Common myeloid progenitor, CD34-positive (primary cell): ENCODE measurements at regions not wholly inside any gene's neighbourhood (a gene's known extent, or its start where the extent isn't known, plus 50 kb on each side); places are given as distances from the start of the nearest gene placed in this dataset.
"Not testable (repeated sequence)": the region's sequence is repeated elsewhere in the genome, so short reads cannot be mapped to it uniquely, and the experiment has no call there.

ENCODE experiments used
- CTCF ChIA-PET: fragments of 350-600 bp; sonication (Branson Sonifier 250); formaldehyde crosslinking; loops from one replicate; lab custom pipeline; 2021; ENCODE audit warnings: antibody characterized with exemption; lab: Charles Lee
- POLR2A ChIA-PET: fragments of 350-600 bp; sonication (Branson Sonifier 250); formaldehyde crosslinking; loops from one replicate; lab custom pipeline; 2021; ENCODE audit warnings: antibody characterized with exemption; lab: Charles Lee
- DNase-seq, 3 donors: peaks; one replicate each; pipeline versions ENCODE4 v3.0.0 to v3.0.0-alpha.2; 2013
- H3K27ac ChIP-seq, 2 experiments: 1 replicate in 1 of 2; 2 replicates in 1 of 2; pipeline ENCODE4 v1.7.0; 2013; ENCODE audit warnings: inconsistent platforms in 2 of 2, low read length in 2 of 2, mild to moderate bottlenecking in 2 of 2, low read depth in 1 of 2, moderate library complexity in 1 of 2; ENCODE audit not compliant: severe bottlenecking in 2 of 2, insufficient read depth in 1 of 2, poor library complexity in 1 of 2
- H3K27me3 ChIP-seq, 5 experiments: replicated peaks in 2 of 5; 1 replicate in 3 of 5; 2 replicates in 2 of 5; pipeline versions ENCODE4 v1.6.1 to v1.7.0; 2013; ENCODE audit warnings: low read length in 4 of 5, mild to moderate bottlenecking in 2 of 5, moderate library complexity in 2 of 5, inconsistent platforms in 1 of 5; ENCODE audit not compliant: insufficient read depth in 5 of 5, control insufficient read depth in 4 of 5
- H3K36me3 ChIP-seq, 4 experiments: 1 replicate in 2 of 4; 2 replicates in 2 of 4; pipeline versions ENCODE4 v1.6.1 to v1.7.0; 2013; ENCODE audit warnings: low read length in 3 of 4, control low read depth in 1 of 4, mild to moderate bottlenecking in 1 of 4; ENCODE audit not compliant: control insufficient read depth in 4 of 4, insufficient read depth in 4 of 4
- H3K4me1 ChIP-seq, 4 experiments: 1 replicate in 3 of 4; 2 replicates in 1 of 4; pipeline versions ENCODE4 v1.6.1 to v1.7.1; 2013; ENCODE audit warnings: low read length in 3 of 4, mild to moderate bottlenecking in 3 of 4, control low read depth in 1 of 4, inconsistent platforms in 1 of 4, moderate library complexity in 1 of 4; ENCODE audit not compliant: control insufficient read depth in 4 of 4, insufficient read depth in 4 of 4; ENCODE audit errors: control extremely low read depth in 1 of 4
- H3K4me3 ChIP-seq, 7 experiments: 1 replicate in 4 of 7; 2 replicates in 3 of 7; pipeline versions ENCODE4 v1.5.1 to v1.7.0; 2013; ENCODE audit warnings: mild to moderate bottlenecking in 7 of 7, low read length in 6 of 7, moderate library complexity in 6 of 7, inconsistent platforms in 2 of 7, low read depth in 2 of 7, control low read depth in 1 of 7; ENCODE audit not compliant: insufficient read depth in 4 of 7, control insufficient read depth in 1 of 7; ENCODE audit errors: extremely low read depth in 1 of 7
- H3K9me3 ChIP-seq, 5 experiments: 1 replicate in 4 of 5; 2 replicates in 1 of 5; pipeline versions ENCODE4 v1.6.1 to v1.7.1; 2013; ENCODE audit warnings: low read length in 4 of 5, mild to moderate bottlenecking in 2 of 5, inconsistent platforms in 1 of 5, low read depth in 1 of 5, moderate library complexity in 1 of 5; ENCODE audit not compliant: control insufficient read depth in 4 of 5, insufficient read depth in 2 of 5; ENCODE audit errors: control extremely low read depth in 1 of 5
- WGBS: methylation state at CpG from one replicate; pipeline ENCODE4 v1.1.5; 2013; ENCODE audit not compliant: insufficient coverage; 5-methylcytosine and 5-hydroxymethylcytosine counted together

DNA sequence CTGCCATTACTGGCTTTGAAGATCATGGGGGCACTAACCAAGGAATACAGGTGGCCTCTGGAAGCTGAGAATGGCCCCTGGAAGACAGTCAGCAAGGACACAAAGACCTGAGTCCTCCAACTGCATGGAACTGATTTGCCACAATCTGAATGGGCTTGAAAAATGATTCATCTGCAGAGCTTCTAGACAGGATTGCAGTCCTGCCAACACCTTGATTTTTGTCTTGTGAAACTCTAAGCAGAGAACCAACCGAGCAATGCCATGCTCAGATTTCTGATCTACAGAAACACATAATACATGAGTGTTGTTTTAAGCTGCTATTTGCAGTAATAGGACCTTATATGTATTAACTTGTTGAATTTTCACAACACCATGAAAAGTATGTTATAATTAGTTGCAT, 66.1 kb upstream of the SLC13A1 start:
- H3K27ac ChIP-seq: no peak overlapping the region
- ChIA-PET POLR2A (no interaction called here), CTCF (no interaction called here)
- no peak overlapping the region for H3K4me3 ChIP-seq
- no peaks in the 10 kb centered on the region for H3K36me3 ChIP-seq
- DNase-seq: no peak
- H3K27me3 ChIP-seq: no peaks in the 10 kb centered on the region
- no peaks in the 10 kb centered on the region for H3K9me3 ChIP-seq
- no CpG with 5 or more reads among the region's 1 CpG for WGBS
- no peaks in the 10 kb centered on the region for H3K4me1 ChIP-seq

DNA sequence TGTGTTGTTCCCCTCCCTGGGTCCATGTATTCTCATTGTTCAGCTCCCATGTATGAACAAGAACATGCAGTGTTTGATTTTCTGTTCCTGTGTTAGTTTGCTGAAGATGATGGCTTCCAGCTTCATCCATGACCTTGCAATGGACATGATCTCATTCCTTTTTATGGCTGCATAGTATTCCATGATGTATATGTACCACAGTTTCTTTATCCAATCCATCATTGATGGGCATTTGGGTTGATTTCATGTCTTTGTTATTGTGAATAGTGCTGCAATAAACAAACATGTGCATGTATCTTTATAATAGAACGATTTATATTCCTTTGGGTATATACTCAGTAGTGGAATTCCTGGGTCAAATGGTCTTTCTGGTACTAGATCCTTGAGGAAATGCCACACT, 65.1 kb upstream of the SLC13A1 start:
- DNase-seq, H3K4me1 ChIP-seq, H3K9me3 ChIP-seq, H3K4me3 ChIP-seq, H3K27ac ChIP-seq, POLR2A ChIA-PET, CTCF ChIA-PET, H3K36me3 ChIP-seq, H3K27me3 ChIP-seq: not testable (repeated sequence)
- no CpG with 5 or more reads among the region's 1 CpG for WGBS

DNA sequence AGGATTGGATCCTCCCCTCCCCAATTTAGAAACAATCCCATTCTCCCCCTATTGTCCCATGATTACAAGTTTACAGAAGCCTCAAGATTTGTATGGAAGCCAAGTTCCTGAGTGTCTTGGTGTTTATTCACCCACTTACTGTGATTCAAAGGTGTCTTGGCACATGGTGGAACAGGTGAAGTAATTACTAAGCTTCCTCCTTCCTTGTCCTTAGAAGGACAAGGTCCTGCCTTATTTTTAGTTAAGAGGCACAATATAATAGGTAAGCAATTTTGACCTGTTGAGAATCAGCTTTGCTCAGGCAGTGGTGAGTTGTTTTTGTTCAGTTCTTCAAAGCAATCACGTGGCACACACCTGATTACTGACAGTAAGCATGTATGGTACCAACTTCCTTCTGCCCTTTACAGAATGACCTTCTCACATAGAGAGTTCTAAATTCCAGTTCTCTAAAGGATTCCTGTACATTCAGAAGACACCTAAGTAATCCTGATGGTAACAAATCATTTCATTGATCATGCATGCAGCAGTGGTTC, 60.7 kb upstream of the SLC13A1 start:
- ChIA-PET POLR2A (no interaction called here), CTCF (no interaction called here)
- no peaks in the 10 kb centered on the region for H3K27me3 ChIP-seq
- no peak for DNase-seq
- H3K4me3 ChIP-seq: no peak overlapping the region
- no peaks in the 10 kb centered on the region for H3K9me3 ChIP-seq
- WGBS: 91% methylated on average over 1 of the region's 1 CpG
- no peaks in the 10 kb centered on the region for H3K36me3 ChIP-seq
- no peaks in the 10 kb centered on the region for H3K4me1 ChIP-seq
- no peak overlapping the region for H3K27ac ChIP-seq

DNA sequence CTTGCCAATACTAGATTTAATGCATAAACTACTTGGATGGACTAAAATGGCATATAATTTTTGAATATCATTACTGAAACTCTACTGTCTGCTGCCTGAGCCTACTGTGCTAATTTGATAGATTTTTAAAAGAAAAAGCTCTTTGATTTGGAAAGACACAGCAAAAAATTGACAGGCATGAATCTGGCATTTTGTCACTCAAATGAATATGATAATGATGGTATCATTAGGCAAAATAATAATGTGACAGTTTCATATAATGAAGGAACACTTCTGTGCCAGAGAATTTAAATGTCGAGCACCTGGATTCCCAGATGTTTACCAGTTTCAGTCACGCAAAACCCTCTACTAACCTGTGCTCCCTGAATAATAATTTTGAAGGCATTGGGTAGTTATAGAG, 60.0 kb upstream of the SLC13A1 start:
- no peak overlapping the region for H3K27ac ChIP-seq
- ChIA-PET CTCF (no interaction called here), POLR2A (no interaction called here)
- no peaks in the 10 kb centered on the region for H3K4me1 ChIP-seq
- no peaks in the 10 kb centered on the region for H3K27me3 ChIP-seq
- H3K4me3 ChIP-seq: no peak overlapping the region
- WGBS: 100% methylated on average over 1 of the region's 2 CpGs
- H3K36me3 ChIP-seq: no peaks in the 10 kb centered on the region
- DNase-seq: no peak
- H3K9me3 ChIP-seq: no peaks in the 10 kb centered on the region
